GM12872 (cell line): ENCODE measurements at regions not wholly inside any gene's neighbourhood (a gene's known extent, or its start where the extent isn't known, plus 50 kb on each side); places are given as distances from the start of the nearest gene placed in this dataset.

Experiments
- CTCF ChIP-seq: IDR thresholded peaks from 3 replicates; pipeline ENCODE4 v1.5.1; 2011; ENCODE audit warnings: low read depth, mild to moderate bottlenecking, low read length, moderate library complexity; ENCODE audit not compliant: insufficient read depth

- TF ChIP-seq CTCF = no peak
Observed at GRCh38 chr14:38021861-38022260, 185.8 kb upstream of the SSTR1 start.

GRCh38 chr14:38022775-38023174 lies 184.9 kb upstream of the SSTR1 start:
- TF ChIP-seq CTCF = no peak

GRCh38 chr14:38038171-38038570 lies 169.5 kb upstream of the SSTR1 start:
- TF ChIP-seq CTCF = no peak

- TF ChIP-seq CTCF = no peak
Observed at GRCh38 chr14:38038986-38039385, 168.7 kb upstream of the SSTR1 start.

GRCh38 chr14:38039496-38039895 lies 168.2 kb upstream of the SSTR1 start:
- TF ChIP-seq CTCF = no peak

- no peak for TF ChIP-seq CTCF
Observed at GRCh38 chr14:38040411-38040810, 167.3 kb upstream of the SSTR1 start.

- TF ChIP-seq CTCF = no peak
Observed at GRCh38 chr14:38042322-38042721, 165.4 kb upstream of the SSTR1 start.

- TF ChIP-seq CTCF = no peak
Observed at GRCh38 chr14:38044710-38045109, 163.0 kb upstream of the SSTR1 start.
